SK-N-SH (cell line): ENCODE measurements at regions not wholly inside any gene's neighbourhood (a gene's known extent, or its start where the extent isn't known, plus 50 kb on each side); places are given as distances from the start of the nearest gene placed in this dataset.

ENCODE experiments used
- CTCF ChIA-PET: fragments of 300-600, 350-600 bp; formaldehyde crosslinking; extraction: SDS; loops from one replicate; lab custom pipeline; 2021; lab: Yijun Ruan, JAX
- POLR2A ChIA-PET: fragments of 350-600 bp; sonication (Branson Sonifier 250); formaldehyde crosslinking; extraction: SDS; loops from one replicate; lab custom pipeline; 2020; ENCODE audit warnings: antibody characterized with exemption, inconsistent platforms; lab: Yijun Ruan, JAX
- DNase-seq: peaks from one replicate; pipeline ENCODE4 v3.0.0; 2012
- H2AFZ ChIP-seq: fragments of 200-600 bp; sonication (generic); 2 replicates; pipeline ENCODE4 v1.8.1; 2016; ENCODE audit warnings: antibody characterized with exemption, mild to moderate bottlenecking, low read depth
- H3F3A ChIP-seq: fragments of 200-600 bp; sonication (generic); replicated peaks from 2 replicates; pipeline ENCODE3; 2016; ENCODE audit warnings: antibody characterized with exemption, mild to moderate bottlenecking; ENCODE audit not compliant: insufficient read depth
- H3K27ac ChIP-seq, 2 experiments: fragments of 200-500 bp in 1 of 2; fragments of 200-600 bp in 1 of 2; sonication (Bioruptor generic) in 1 of 2; sonication (generic), shearing (Covaris generic) in 1 of 2; 2 replicates each; pipeline versions ENCODE4 v1.5.1 to v1.6.1; 2014 to 2016; ENCODE audit warnings: low read depth in 2 of 2, inconsistent platforms in 1 of 2, low read length in 1 of 2, mild to moderate bottlenecking in 1 of 2, mixed read lengths in 1 of 2
- H3K27me3 ChIP-seq: fragments of 200-600 bp; sonication (generic), shearing (Covaris generic); 2 replicates; pipeline ENCODE4 v1.6.1; 2016; ENCODE audit warnings: mixed run types; ENCODE audit not compliant: insufficient read depth
- H3K36me3 ChIP-seq, 2 experiments: fragments of 200-500 bp in 1 of 2; fragments of 200-600 bp in 1 of 2; sonication (Bioruptor generic) in 1 of 2; sonication (generic) in 1 of 2; replicated peaks in 1 of 2; 2 replicates each; pipeline versions ENCODE3 to v1.5.1; 2014 to 2016; ENCODE audit warnings: low read length in 1 of 2, mild to moderate bottlenecking in 1 of 2; ENCODE audit not compliant: insufficient read depth in 2 of 2, control insufficient read depth in 1 of 2
- H3K4me1 ChIP-seq, 2 experiments: fragments of 200-500 bp in 1 of 2; fragments of 200-600 bp in 1 of 2; sonication (Bioruptor generic) in 1 of 2; sonication (generic), shearing (Covaris generic) in 1 of 2; 2 replicates each; pipeline versions ENCODE4 v1.5.1 to v1.6.1; 2014 to 2016; ENCODE audit warnings: low read depth in 1 of 2, low read length in 1 of 2, mixed run types in 1 of 2; ENCODE audit not compliant: insufficient read depth in 2 of 2, control insufficient read depth in 1 of 2
- H3K4me2 ChIP-seq: fragments of 200-600 bp; sonication (generic), shearing (Covaris generic); 2 replicates; pipeline ENCODE4 v1.6.1; 2017; ENCODE audit warnings: mixed run types
- H3K4me3 ChIP-seq, 2 experiments: fragments of 200-500 bp in 1 of 2; fragments of 200-600 bp in 1 of 2; sonication (Bioruptor generic) in 1 of 2; sonication (generic), shearing (Covaris generic) in 1 of 2; 2 replicates each; pipeline versions ENCODE4 v1.5.1 to v1.8.1; 2014 to 2016; ENCODE audit warnings: low read depth in 2 of 2, inconsistent platforms in 1 of 2, low read length in 1 of 2, mild to moderate bottlenecking in 1 of 2, mixed read lengths in 1 of 2, moderate library complexity in 1 of 2
- H3K79me2 ChIP-seq: fragments of 200-600 bp; sonication (generic); 2 replicates; pipeline ENCODE4 v1.8.1; 2017; ENCODE audit warnings: mild to moderate bottlenecking; ENCODE audit not compliant: insufficient read depth
- H3K9ac ChIP-seq: fragments of 200-600 bp; sonication (generic); 2 replicates; pipeline ENCODE4 v1.6.1; 2017; ENCODE audit warnings: mixed run types
- H3K9me2 ChIP-seq: fragments of 200-600 bp; sonication (generic); 2 replicates; pipeline ENCODE4 v1.6.1; 2017; ENCODE audit warnings: mixed run types
- H3K9me3 ChIP-seq: fragments of 200-600 bp; sonication (generic); 2 replicates; pipeline ENCODE4 v1.6.1; 2017; ENCODE audit warnings: mixed run types, mild to moderate bottlenecking, moderate library complexity
- H4K20me1 ChIP-seq: fragments of 200-600 bp; sonication (generic); 2 replicates; pipeline ENCODE4 v1.6.1; 2017; ENCODE audit warnings: mild to moderate bottlenecking, mixed run types; ENCODE audit not compliant: insufficient read depth
- CHD2 ChIP-seq: fragments of 150-350 bp; IDR thresholded peaks from 2 replicates; pipeline ENCODE4 v1.6.1; 2018; ENCODE audit warnings: low read length; ENCODE audit not compliant: partially characterized antibody
- EP300 ChIP-seq, 2 experiments: IDR thresholded peaks; 2 replicates each; pipeline versions ENCODE4 v1.4.0 to v1.6.1; 2012; ENCODE audit warnings: borderline replicate concordance in 1 of 2, low read depth in 1 of 2, low read length in 1 of 2
- MXI1 ChIP-seq: IDR thresholded peaks from 2 replicates; pipeline ENCODE4 v1.6.1; 2012; ENCODE audit warnings: mild to moderate bottlenecking, low read depth, low read length, improper control_type of control experiment
- REST ChIP-seq: IDR thresholded peaks from 2 replicates; pipeline ENCODE4 v1.6.1; 2012; ENCODE audit warnings: mild to moderate bottlenecking, low read depth, low read length, moderate library complexity
- RFX5 ChIP-seq: IDR thresholded peaks from 2 replicates; pipeline ENCODE4 v1.6.1; 2012; ENCODE audit warnings: mild to moderate bottlenecking, improper control_type of control experiment, low read length
- RXRA ChIP-seq: IDR thresholded peaks from 2 replicates; pipeline ENCODE4 v1.4.0; 2012; ENCODE audit warnings: low read depth, mild to moderate bottlenecking, borderline replicate concordance
- USF1 ChIP-seq: IDR thresholded peaks from 2 replicates; pipeline ENCODE4 v1.4.0; 2012; ENCODE audit warnings: low read depth, borderline replicate concordance
- YY1 ChIP-seq: IDR thresholded peaks from 2 replicates; pipeline ENCODE4 v1.4.0; 2012; ENCODE audit warnings: low read depth, mild to moderate bottlenecking
- ZBTB33 ChIP-seq: IDR thresholded peaks from 2 replicates; pipeline ENCODE4 v1.4.0; 2012; ENCODE audit warnings: low read depth, borderline replicate concordance
- WGBS: methylation state at CpG from one replicate; pipeline ENCODE4 v1.1.6; 2017; ENCODE audit warnings: low lambda C conversion rate; 5-methylcytosine and 5-hydroxymethylcytosine counted together

GRCh38 chr22:22404598-22405284, 103.8 kb downstream of the ZNF280B start:
- Histone ChIP-seq H3K36me3 (no peaks in the 10 kb centered on the region), H3K9me2 (no peaks in the 10 kb centered on the region), H3K4me2 (no peak overlapping the region), H3K4me3 (no peak overlapping the region), H2AFZ (no peak overlapping the region), H3K27me3 (peaks cover 13% of the 10 kb centered on the region; the same call in 1 of the 2 replicates), H3K27ac (no peak overlapping the region), H3K4me1 (no peaks in the 10 kb centered on the region), H4K20me1 (no peaks in the 10 kb centered on the region), H3F3A (no peaks in the 10 kb centered on the region), H3K9ac (no peak overlapping the region), H3K9me3 (no peaks in the 10 kb centered on the region), H3K79me2 (no peaks in the 10 kb centered on the region)
- no peak for TF ChIP-seq RFX5
- TF ChIP-seq ZBTB33, result no peak
- no peak for TF ChIP-seq USF1
- no peak for TF ChIP-seq EP300 (IDR thresholded peaks at IDR 0.05; ENCODE audit: borderline replicate concordance in 1 of 2, low read depth in 1 of 2, low read length in 1 of 2)
- no peak for TF ChIP-seq RXRA
- no peak for TF ChIP-seq CHD2
- no peak for TF ChIP-seq YY1
- WGBS, result 10% methylated on average over 3 of the region's 8 CpGs
- DNase-seq, result no peak
- POLR2A ChIA-PET, result no interaction called here
- CTCF ChIA-PET, result interaction anchor here (1.6 kb wide), 1 partner anchor 18 kb away, joined by 5 read pairs; no protein-coding TSS in a partner anchor

GRCh38 chr22:22406445-22407027, 102.0 kb downstream of the ZNF280B start:
- Histone ChIP-seq H3F3A (no peaks in the 10 kb centered on the region), H3K4me3 (no peak overlapping the region), H3K27me3 (peaks cover 13% of the 10 kb centered on the region; the same call in 1 of the 2 replicates), H2AFZ (no peak overlapping the region), H3K36me3 (no peaks in the 10 kb centered on the region), H3K4me2 (no peak overlapping the region), H3K9ac (no peak overlapping the region), H4K20me1 (no peaks in the 10 kb centered on the region), H3K9me2 (no peaks in the 10 kb centered on the region), H3K4me1 (no peaks in the 10 kb centered on the region), H3K9me3 (no peaks in the 10 kb centered on the region), H3K27ac (no peak overlapping the region), H3K79me2 (no peaks in the 10 kb centered on the region)
- ChIA-PET CTCF (interaction anchor here (1.2 to 5.0 kb wide), 3 partner anchors 16 to 57 kb away, joined by 4 to 34 read pairs (median 5); no protein-coding TSS in a partner anchor), POLR2A (no interaction called here)
- 5% methylated on average over 5 of the region's 5 CpGs for WGBS
- no peak for TF ChIP-seq RFX5
- TF ChIP-seq REST, result no peak
- no peak for TF ChIP-seq MXI1
- no peak for TF ChIP-seq USF1
- no peak for DNase-seq
